ENCODE measurements at regions not wholly inside any gene's neighbourhood (a gene's known extent, or its start where the extent isn't known, plus 50 kb on each side); places are given as distances from the start of the nearest gene placed in this dataset.

DNA sequence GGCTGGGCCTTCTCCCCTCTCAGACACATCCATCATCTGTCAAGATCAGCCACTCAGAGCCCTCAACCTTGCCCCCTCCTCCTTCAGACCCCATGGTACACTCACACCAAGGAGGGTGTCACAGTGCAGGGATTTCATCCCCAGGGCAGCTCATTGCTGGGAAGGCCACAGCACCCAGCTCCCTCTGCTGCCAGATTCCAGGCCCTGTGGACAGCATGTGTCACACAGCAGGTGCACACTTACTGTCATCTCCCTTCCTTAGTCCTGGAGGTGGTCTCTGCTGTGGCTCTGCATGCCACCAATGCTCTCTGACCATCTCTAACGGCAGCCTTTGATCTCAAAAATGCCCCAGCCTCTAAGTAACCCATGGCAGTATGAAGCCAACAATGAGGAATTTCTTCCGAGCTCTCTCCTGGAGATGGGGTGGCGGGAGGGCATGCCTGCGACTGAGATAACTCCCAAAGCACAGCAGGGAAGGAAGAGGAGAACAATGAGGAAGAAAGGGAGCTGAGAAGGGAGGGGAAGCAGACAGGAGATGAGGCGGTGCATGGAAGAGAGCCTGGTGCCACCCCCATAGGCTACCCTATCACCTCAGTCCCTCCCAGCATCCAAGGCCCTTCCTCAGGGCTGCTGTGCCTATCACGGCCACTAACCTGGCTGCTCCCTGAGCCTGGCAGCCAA lies 101.0 kb downstream of the SINHCAF start:
- TF ChIP-seq, protein P1, sequence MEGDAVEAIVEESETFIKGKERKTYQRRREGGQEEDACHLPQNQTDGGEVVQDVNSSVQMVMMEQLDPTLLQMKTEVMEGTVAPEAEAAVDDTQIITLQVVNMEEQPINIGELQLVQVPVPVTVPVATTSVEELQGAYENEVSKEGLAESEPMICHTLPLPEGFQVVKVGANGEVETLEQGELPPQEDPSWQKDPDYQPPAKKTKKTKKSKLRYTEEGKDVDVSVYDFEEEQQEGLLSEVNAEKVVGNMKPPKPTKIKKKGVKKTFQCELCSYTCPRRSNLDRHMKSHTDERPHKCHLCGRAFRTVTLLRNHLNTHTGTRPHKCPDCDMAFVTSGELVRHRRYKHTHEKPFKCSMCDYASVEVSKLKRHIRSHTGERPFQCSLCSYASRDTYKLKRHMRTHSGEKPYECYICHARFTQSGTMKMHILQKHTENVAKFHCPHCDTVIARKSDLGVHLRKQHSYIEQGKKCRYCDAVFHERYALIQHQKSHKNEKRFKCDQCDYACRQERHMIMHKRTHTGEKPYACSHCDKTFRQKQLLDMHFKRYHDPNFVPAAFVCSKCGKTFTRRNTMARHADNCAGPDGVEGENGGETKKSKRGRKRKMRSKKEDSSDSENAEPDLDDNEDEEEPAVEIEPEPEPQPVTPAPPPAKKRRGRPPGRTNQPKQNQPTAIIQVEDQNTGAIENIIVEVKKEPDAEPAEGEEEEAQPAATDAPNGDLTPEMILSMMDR (IDR thresholded peaks at IDR 0.05): no peak
- TF ChIP-seq POLR2AphosphoS5 (IDR thresholded peaks at IDR 0.05): no peak
